Neural progenitor cell (in vitro differentiated cells): ENCODE measurements at regions not wholly inside any gene's neighbourhood (a gene's known extent, or its start where the extent isn't known, plus 50 kb on each side); places are given as distances from the start of the nearest gene placed in this dataset.

ENCODE experiments used
- DNase-seq: peaks from one replicate; pipeline ENCODE4 v3.0.0-alpha.2; 2016; ENCODE audit warnings: low spot score
- H2AFZ ChIP-seq: fragments of 200-600 bp; sonication (generic); replicated peaks from 2 replicates; pipeline ENCODE4 v1.6.1; 2016; ENCODE audit warnings: antibody characterized with exemption
- H3F3A ChIP-seq: fragments of 200-600 bp; sonication (generic); 2 replicates; pipeline ENCODE4 v1.6.1; 2016; ENCODE audit warnings: antibody characterized with exemption, low read depth
- H3K27ac ChIP-seq: fragments of 200-600 bp; sonication (generic); 2 replicates; pipeline ENCODE4 v1.5.1; 2016; ENCODE audit warnings: mild to moderate bottlenecking
- H3K27me3 ChIP-seq: fragments of 200-600 bp; sonication (generic); 2 replicates; pipeline ENCODE4 v1.6.1; 2016; ENCODE audit warnings: mild to moderate bottlenecking, moderate library complexity
- H3K36me3 ChIP-seq: fragments of 200-600 bp; sonication (generic); 2 replicates; pipeline ENCODE4 v1.5.1; 2016
- H3K4me1 ChIP-seq: fragments of 200-600 bp; sonication (generic); 2 replicates; pipeline ENCODE4 v1.6.1; 2016; ENCODE audit warnings: mixed run types
- H3K4me2 ChIP-seq: fragments of 200-600 bp; sonication (generic); 2 replicates; pipeline ENCODE4 v1.6.1; 2016
- H3K4me3 ChIP-seq: fragments of 200-600 bp; sonication (generic); 2 replicates; pipeline ENCODE4 v1.5.1; 2016
- H3K79me2 ChIP-seq: fragments of 200-600 bp; sonication (generic); 2 replicates; pipeline ENCODE4 v1.6.1; 2016; ENCODE audit warnings: low read depth
- H3K9ac ChIP-seq: fragments of 200-600 bp; sonication (generic); 2 replicates; pipeline ENCODE4 v1.6.1; 2016
- H3K9me3 ChIP-seq: fragments of 200-600 bp; sonication (generic); 2 replicates; pipeline ENCODE4 v1.5.1; 2016; ENCODE audit warnings: low read depth
- H4K20me1 ChIP-seq: fragments of 200-600 bp; sonication (generic); 2 replicates; pipeline ENCODE4 v1.6.1; 2016; ENCODE audit warnings: low read depth
- H3K27ac Mint-ChIP-seq: 3 replicates; pipeline ENCODE4 v1.8.0; 2021; ENCODE audit warnings: mixed read lengths
- H3K27me3 Mint-ChIP-seq: 2 replicates; pipeline ENCODE4 v1.8.0; 2022; ENCODE audit warnings: low read depth, mild to moderate bottlenecking, inconsistent platforms, moderate library complexity, mixed read lengths; ENCODE audit not compliant: insufficient read depth
- H3K36me3 Mint-ChIP-seq: 3 replicates; pipeline ENCODE4 v1.8.0; 2021; ENCODE audit warnings: mixed read lengths
- H3K4me1 Mint-ChIP-seq: 3 replicates; pipeline ENCODE4 v1.8.0; 2021; ENCODE audit warnings: mixed read lengths
- H3K4me3 Mint-ChIP-seq: 3 replicates; pipeline ENCODE4 v1.8.0; 2021; ENCODE audit warnings: mild to moderate bottlenecking, moderate library complexity, mixed read lengths
- H3K9me3 Mint-ChIP-seq: 3 replicates; pipeline ENCODE4 v1.8.0; 2020; ENCODE audit warnings: mixed read lengths
- EZH2 ChIP-seq: fragments of 200-600 bp; sonication (generic); IDR thresholded peaks from 2 replicates; pipeline ENCODE4 v1.6.1; 2017; ENCODE audit warnings: antibody characterized with exemption, mild to moderate bottlenecking, moderate library complexity
- EZH2phosphoT487 ChIP-seq: fragments of 200-600 bp; sonication (generic); IDR thresholded peaks from 2 replicates; pipeline ENCODE4 v1.6.1; 2017; ENCODE audit warnings: antibody characterized with exemption
- TF ChIP-seq, protein P1 (sequence below): fragments of 200-600 bp; sonication (generic); IDR thresholded peaks from 2 replicates; pipeline ENCODE4 v1.5.1; 2017; ENCODE audit warnings: antibody characterized with exemption, mild to moderate bottlenecking

DNA sequence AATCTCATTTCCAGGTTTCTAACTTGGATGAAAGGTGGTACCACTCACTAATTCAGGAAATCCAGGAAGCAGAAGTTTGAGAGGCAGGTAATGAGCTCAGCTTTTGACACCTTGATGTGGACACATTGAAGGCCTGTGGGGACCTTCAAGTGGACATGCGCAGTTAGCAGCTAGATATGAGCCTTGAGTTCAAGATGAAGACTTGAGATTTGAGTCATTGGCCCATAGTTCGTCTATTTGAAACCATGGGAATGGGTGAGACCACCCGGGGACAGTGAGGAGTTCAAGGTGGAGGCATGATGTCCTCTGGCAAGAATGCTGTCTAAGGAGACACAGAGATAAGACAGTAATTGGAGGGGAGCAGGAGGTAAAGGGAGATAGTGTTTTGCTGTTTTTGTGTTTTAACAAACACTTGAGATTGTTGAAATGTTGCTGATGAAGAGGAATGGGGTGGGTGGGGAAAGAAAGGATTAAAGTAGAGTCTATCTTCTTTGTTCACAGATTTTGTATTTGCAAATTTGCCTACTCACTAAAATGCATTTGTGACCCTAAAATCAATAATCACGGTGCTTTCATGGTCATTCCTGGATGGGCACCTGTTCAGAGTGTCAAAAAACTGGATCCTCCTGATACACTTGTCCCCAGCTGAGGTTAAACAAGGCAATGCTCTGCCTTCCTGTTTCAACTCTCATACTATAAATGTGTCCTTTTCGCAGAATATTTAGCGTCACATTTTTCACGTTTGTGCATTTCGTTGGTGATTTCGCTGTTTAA lies 69.5 kb upstream of the PLXNC1 start:
- Histone ChIP-seq H3K27ac (no peak overlapping the region), H3K27me3 (no peaks in the 10 kb centered on the region), H3K36me3 (no peaks in the 10 kb centered on the region), H3K9ac (no peak overlapping the region), H4K20me1 (no peaks in the 10 kb centered on the region), H3K4me2 (no peak overlapping the region), H3K9me3 (no peaks in the 10 kb centered on the region), H3K4me1 (peaks cover 13% of the 10 kb centered on the region), H2AFZ (no peak overlapping the region), H3F3A (no peaks in the 10 kb centered on the region), H3K79me2 (no peaks in the 10 kb centered on the region), H3K4me3 (no peak overlapping the region)
- Mint-ChIP-seq H3K27ac (no peak overlapping the region), H3K4me3 (no peak overlapping the region), H3K9me3 (no peaks in the 10 kb centered on the region), H3K4me1 (peaks cover 18% of the 10 kb centered on the region), H3K36me3 (no peaks in the 10 kb centered on the region), H3K27me3 (peaks cover 3% of the 10 kb centered on the region)
- no peak for DNase-seq
- TF ChIP-seq, protein P1, sequence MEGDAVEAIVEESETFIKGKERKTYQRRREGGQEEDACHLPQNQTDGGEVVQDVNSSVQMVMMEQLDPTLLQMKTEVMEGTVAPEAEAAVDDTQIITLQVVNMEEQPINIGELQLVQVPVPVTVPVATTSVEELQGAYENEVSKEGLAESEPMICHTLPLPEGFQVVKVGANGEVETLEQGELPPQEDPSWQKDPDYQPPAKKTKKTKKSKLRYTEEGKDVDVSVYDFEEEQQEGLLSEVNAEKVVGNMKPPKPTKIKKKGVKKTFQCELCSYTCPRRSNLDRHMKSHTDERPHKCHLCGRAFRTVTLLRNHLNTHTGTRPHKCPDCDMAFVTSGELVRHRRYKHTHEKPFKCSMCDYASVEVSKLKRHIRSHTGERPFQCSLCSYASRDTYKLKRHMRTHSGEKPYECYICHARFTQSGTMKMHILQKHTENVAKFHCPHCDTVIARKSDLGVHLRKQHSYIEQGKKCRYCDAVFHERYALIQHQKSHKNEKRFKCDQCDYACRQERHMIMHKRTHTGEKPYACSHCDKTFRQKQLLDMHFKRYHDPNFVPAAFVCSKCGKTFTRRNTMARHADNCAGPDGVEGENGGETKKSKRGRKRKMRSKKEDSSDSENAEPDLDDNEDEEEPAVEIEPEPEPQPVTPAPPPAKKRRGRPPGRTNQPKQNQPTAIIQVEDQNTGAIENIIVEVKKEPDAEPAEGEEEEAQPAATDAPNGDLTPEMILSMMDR, result no peak
- no peak for TF ChIP-seq EZH2
- no peak for TF ChIP-seq EZH2phosphoT487

DNA sequence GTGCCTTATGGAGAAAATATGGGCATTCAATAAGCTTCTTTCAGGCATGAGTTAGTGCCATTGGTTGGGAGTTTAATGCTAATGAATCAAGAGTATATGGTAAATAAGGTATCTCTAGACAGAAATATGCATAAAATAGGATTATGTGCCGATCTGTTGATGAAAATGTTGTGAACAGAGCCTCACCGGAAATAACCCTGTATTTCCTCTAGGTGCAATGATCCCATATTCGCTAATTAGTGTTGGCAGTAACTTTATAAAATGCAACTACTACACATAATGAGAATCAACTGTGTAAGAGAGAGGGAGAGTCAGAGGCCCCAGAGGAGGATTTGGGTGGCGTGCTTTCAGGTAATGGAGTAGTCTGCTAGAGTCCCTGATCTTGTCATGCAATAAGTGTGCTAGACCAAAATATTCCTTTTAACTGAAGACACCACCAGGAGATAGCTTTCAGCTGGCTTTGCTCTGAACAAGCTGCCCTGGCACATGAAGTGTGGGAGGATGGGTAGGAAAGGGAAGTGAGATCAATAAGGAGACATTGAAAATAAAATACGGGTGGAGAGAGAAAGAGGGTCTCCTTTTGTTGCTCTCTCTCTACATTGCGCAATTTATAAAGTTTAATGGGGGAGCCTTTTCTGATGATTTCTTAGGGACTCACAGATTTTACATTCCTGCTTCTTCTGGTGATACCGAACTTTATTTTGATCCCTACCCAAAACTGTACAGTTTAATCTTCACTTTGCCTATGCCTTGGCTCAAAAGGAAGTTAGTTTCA lies 68.6 kb upstream of the PLXNC1 start:
- Histone ChIP-seq H3K4me1 (peaks cover 5% of the 10 kb centered on the region), H3K36me3 (no peaks in the 10 kb centered on the region), H3K79me2 (no peaks in the 10 kb centered on the region), H3K27me3 (no peaks in the 10 kb centered on the region), H2AFZ (no peak overlapping the region), H3K4me3 (no peak overlapping the region), H3K27ac (no peak overlapping the region), H3K9ac (no peak overlapping the region), H3K9me3 (no peaks in the 10 kb centered on the region), H3F3A (no peaks in the 10 kb centered on the region), H4K20me1 (no peaks in the 10 kb centered on the region), H3K4me2 (no peak overlapping the region)
- Mint-ChIP-seq H3K36me3 (no peaks in the 10 kb centered on the region), H3K4me1 (peaks cover 16% of the 10 kb centered on the region), H3K27me3 (peaks cover 3% of the 10 kb centered on the region), H3K27ac (no peak overlapping the region), H3K9me3 (no peaks in the 10 kb centered on the region), H3K4me3 (no peak overlapping the region)
- no peak for DNase-seq
- TF ChIP-seq, protein P1, result no peak
- TF ChIP-seq EZH2, result no peak
- TF ChIP-seq EZH2phosphoT487, result no peak

DNA sequence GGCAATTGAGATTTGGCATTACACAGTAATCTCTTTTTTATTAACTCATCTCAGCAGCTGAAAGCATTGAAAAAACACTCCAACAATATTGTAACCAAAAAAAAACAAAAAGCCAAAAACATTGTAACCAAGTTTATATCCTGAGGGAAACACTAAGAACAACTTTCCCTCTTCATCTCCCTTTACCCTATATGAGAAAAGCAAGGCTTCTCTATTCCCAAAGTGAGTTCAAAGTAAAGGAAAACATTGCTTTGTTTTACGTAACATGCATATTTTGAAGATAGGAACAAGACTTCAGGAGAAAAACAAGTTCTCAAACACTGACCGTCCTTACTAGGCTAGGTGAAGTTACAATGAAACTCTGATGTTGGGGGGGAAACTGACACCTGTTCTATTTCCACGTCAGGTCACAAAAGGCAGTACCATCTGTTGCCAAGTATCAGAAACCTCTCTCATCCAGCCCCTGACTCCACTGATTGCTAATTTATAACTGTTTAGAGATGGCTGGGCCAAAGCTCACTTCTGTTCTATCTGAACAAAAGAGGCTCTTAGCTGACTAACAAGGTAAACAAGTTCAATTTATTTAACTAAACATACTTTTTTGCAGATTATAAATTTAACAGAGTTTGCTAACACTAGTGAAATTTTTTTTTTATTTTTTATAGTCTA lies 67.9 kb upstream of the PLXNC1 start:
- Histone ChIP-seq H3K4me2 (no peak overlapping the region), H4K20me1 (no peaks in the 10 kb centered on the region), H3K9me3 (no peaks in the 10 kb centered on the region), H3K9ac (no peak overlapping the region), H3K4me3 (no peak overlapping the region), H3K27me3 (no peaks in the 10 kb centered on the region), H3K79me2 (no peaks in the 10 kb centered on the region), H3K4me1 (no peaks in the 10 kb centered on the region), H2AFZ (no peak overlapping the region), H3F3A (no peaks in the 10 kb centered on the region), H3K27ac (no peak overlapping the region), H3K36me3 (no peaks in the 10 kb centered on the region)
- TF ChIP-seq EZH2, result no peak
- H3K27ac Mint-ChIP-seq, result no peak overlapping the region
- no peaks in the 10 kb centered on the region for H3K9me3 Mint-ChIP-seq
- H3K4me3 Mint-ChIP-seq, result no peak overlapping the region
- H3K27me3 Mint-ChIP-seq, result peaks cover 3% of the 10 kb centered on the region
- no peak for DNase-seq
- peaks cover 8% of the 10 kb centered on the region for H3K4me1 Mint-ChIP-seq
- no peaks in the 10 kb centered on the region for H3K36me3 Mint-ChIP-seq
